Thymus (tissue), 11 donors: ENCODE measurements at regions not wholly inside any gene's neighbourhood (a gene's known extent, or its start where the extent isn't known, plus 50 kb on each side); places are given as distances from the start of the nearest gene placed in this dataset.

ENCODE experiments used
- DNase-seq, 9 donors: peaks; one replicate each; pipeline ENCODE4 v3.0.0-alpha.2; 2013; ENCODE audit warnings: low spot score in 9 of 9, low read depth in 6 of 9, missing footprints in 1 of 9
- H3K27ac ChIP-seq, 2 donors: one replicate each; pipeline ENCODE4 v1.5.1; 2013; ENCODE audit warnings: control low read depth in 1 of 2, low read depth in 1 of 2, low read length in 1 of 2, mild to moderate bottlenecking in 1 of 2, moderate library complexity in 1 of 2
- H3K27me3 ChIP-seq, 2 donors: one replicate each; pipeline ENCODE4 v1.5.1; 2013; ENCODE audit warnings: low read length in 1 of 2; ENCODE audit not compliant: control insufficient read depth in 2 of 2, insufficient read depth in 1 of 2
- H3K36me3 ChIP-seq, 2 donors: one replicate each; pipeline ENCODE4 v1.5.1; 2013; ENCODE audit warnings: low read length in 1 of 2, mild to moderate bottlenecking in 1 of 2, moderate library complexity in 1 of 2; ENCODE audit not compliant: control insufficient read depth in 2 of 2, insufficient read depth in 2 of 2
- H3K4me1 ChIP-seq, 2 donors: one replicate each; pipeline ENCODE4 v1.5.1; 2013; ENCODE audit warnings: low read length in 2 of 2; ENCODE audit not compliant: control insufficient read depth in 2 of 2, insufficient read depth in 2 of 2
- H3K4me3 ChIP-seq, 2 donors: one replicate each; pipeline ENCODE4 v1.5.1; 2013; ENCODE audit warnings: low read length in 2 of 2, control low read depth in 1 of 2, mild to moderate bottlenecking in 1 of 2
- H3K9me3 ChIP-seq, 2 donors: one replicate each; pipeline ENCODE4 v1.5.1; 2013; ENCODE audit warnings: low read length in 1 of 2, mild to moderate bottlenecking in 1 of 2; ENCODE audit not compliant: control insufficient read depth in 2 of 2, insufficient read depth in 1 of 2
- WGBS: extraction: QIAGEN DNeasy Blood & Tissue Kit; methylation state at CpG from one replicate; pipeline ENCODE4 v1.1.7; 2013; 5-methylcytosine and 5-hydroxymethylcytosine counted together
- donor health status: healthy.

GRCh38 chr7:155193716-155194115 is 104.0 kb upstream of the INSIG1 start:
- no peak for DNase-seq
- peaks cover 0 to 5% of the 10 kb centered on the region in 2 donors for H3K4me1 ChIP-seq
- H3K4me3 ChIP-seq: no peak overlapping the region
- H3K27ac ChIP-seq: no peak overlapping the region
- H3K27me3 ChIP-seq: peaks cover 0 to 15% of the 10 kb centered on the region in 2 donors
- no peaks in the 10 kb centered on the region for H3K36me3 ChIP-seq
- 93% methylated on average over 3 of the region's 3 CpGs for WGBS
- peaks cover 0 to 19% of the 10 kb centered on the region in 2 donors for H3K9me3 ChIP-seq

- DNase-seq: no peak
- Histone ChIP-seq H3K4me1 (peaks cover 0 to 5% of the 10 kb centered on the region in 2 donors), H3K27me3 (peaks cover 0 to 14% of the 10 kb centered on the region in 2 donors), H3K9me3 (peaks cover 0 to 19% of the 10 kb centered on the region in 2 donors), H3K4me3 (no peak overlapping the region), H3K27ac (no peak overlapping the region), H3K36me3 (no peaks in the 10 kb centered on the region)
- 92% methylated on average over 18 of the region's 18 CpGs for WGBS
Measured at GRCh38 chr7:155194382-155195140, 103.1 kb upstream of the INSIG1 start.

GRCh38 chr7:155195939-155196523 is 101.6 kb upstream of the INSIG1 start:
- DNase-seq: no peak
- Histone ChIP-seq H3K4me3 (no peak overlapping the region), H3K4me1 (peaks cover 0 to 1% of the 10 kb centered on the region in 2 donors), H3K36me3 (no peaks in the 10 kb centered on the region), H3K9me3 (peaks cover 0 to 19% of the 10 kb centered on the region in 2 donors), H3K27ac (no peak overlapping the region), H3K27me3 (peaks cover 0 to 9% of the 10 kb centered on the region in 2 donors)
- WGBS: 87% methylated on average over 1 of the region's 1 CpG

GRCh38 chr7:155198196-155198892 is 99.3 kb upstream of the INSIG1 start:
- H3K4me3 ChIP-seq: no peak overlapping the region
- no peak overlapping the region for H3K27ac ChIP-seq
- no peaks in the 10 kb centered on the region for H3K36me3 ChIP-seq
- peaks cover 0 to 5% of the 10 kb centered on the region in 2 donors for H3K27me3 ChIP-seq
- peaks cover 0 to 14% of the 10 kb centered on the region in 2 donors for H3K9me3 ChIP-seq
- no peak for DNase-seq
- H3K4me1 ChIP-seq: no peaks in the 10 kb centered on the region
- WGBS: 90% methylated on average over 22 of the region's 22 CpGs

DNA sequence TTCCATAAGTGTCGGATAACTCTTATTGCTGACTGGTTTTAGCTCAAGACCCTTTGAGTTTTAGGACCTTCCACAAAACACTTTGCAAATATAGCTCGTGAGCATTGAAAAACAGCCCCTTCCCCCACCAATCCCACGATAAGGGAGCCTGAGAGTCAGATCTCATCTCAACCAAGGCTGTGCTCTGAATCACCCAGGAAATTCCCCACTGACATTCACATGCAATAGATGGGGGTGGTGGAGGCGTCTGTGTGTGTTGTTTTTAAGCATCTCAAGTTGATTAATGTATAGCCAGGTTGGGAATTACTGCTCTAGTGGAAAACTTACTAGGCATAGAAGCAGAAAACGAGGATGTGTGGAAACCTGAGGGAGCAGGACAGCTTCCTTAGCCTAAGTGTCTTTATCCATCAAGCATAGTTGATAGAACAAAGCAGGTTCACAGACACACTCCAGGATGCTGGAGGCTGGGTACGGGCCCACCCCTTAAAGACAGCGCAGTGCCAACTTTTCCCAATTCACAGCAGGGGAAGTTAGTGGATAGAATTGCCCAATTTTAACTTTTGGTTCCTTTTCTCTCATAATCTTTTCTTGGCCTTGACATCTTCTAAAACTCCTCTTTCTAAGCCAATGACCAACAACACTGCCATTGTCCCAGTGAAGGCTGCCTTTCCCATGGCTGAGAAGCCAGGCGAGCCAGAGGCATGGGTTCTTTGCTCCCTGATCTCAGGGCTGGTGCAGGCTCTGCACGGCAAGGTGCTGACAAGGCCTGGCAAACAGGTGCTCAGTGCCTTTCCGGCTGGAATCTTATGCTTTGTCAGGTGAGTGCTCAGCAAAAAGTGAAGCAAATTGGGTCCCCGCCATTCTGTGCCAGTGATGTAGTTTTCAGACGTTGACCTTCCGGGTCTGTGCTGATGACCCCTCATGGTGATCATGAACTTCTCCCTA is 98.5 kb upstream of the INSIG1 start:
- Histone ChIP-seq H3K27me3 (peaks cover 0 to 3% of the 10 kb centered on the region in 2 donors), H3K4me1 (no peaks in the 10 kb centered on the region), H3K4me3 (no peak overlapping the region), H3K36me3 (no peaks in the 10 kb centered on the region), H3K27ac (no peak overlapping the region), H3K9me3 (peaks cover 0 to 13% of the 10 kb centered on the region in 2 donors)
- DNase-seq: no peak
- WGBS: 89% methylated on average over 13 of the region's 13 CpGs

DNA sequence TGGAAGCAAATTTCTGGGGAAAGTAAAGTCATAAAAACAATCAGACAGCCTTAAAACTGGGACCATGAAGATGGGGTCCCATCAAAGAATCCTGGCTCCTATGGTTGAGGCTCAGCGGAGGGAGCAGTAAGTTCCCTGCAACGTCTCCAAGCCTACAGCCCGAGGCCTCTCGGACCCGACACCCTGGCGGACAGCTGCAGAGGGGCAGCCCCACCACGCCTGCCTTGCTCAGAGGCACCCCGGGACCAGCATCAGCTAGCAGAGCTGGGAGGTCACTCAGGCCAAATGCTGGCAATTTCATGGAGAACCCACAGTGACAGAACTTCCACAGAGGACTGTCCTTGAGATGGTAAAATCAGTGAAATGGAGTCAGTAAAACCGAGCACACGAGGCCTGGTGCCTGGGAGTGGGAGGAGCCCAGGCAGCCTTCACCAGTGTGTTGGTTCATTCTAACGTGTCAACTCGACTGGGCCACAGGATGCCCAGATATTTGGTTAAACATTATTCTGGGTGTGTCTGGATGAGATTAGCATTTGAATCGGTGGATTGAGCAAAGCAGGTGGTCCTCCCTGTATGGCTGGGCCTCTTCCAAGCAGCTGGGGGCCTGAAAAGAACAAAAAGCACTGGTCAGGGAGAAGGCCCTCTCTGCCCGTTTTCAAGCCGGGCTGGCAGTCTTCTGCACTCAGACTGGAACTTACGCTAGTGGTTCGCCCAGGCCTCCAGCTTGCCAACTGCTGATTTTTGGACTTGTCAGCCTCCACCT is 96.2 kb upstream of the INSIG1 start:
- DNase-seq: no peak
- Histone ChIP-seq H3K9me3 (peaks cover 0 to 12% of the 10 kb centered on the region in 2 donors), H3K36me3 (no peaks in the 10 kb centered on the region), H3K27ac (no peak overlapping the region), H3K27me3 (no peaks in the 10 kb centered on the region), H3K4me3 (no peak overlapping the region), H3K4me1 (peaks cover 9 to 18% of the 10 kb centered on the region in 2 donors)
- 97% methylated on average over 17 of the region's 17 CpGs for WGBS

- H3K4me3 ChIP-seq: no peak overlapping the region
- H3K27ac ChIP-seq: no peak overlapping the region
- H3K9me3 ChIP-seq: peaks cover 0 to 12% of the 10 kb centered on the region in 2 donors
- no peak for DNase-seq
- H3K36me3 ChIP-seq: no peaks in the 10 kb centered on the region
- H3K27me3 ChIP-seq: no peaks in the 10 kb centered on the region
- WGBS: 93% methylated on average over 15 of the region's 15 CpGs
- H3K4me1 ChIP-seq: peaks cover 9 to 18% of the 10 kb centered on the region in 2 donors
Measured at GRCh38 chr7:155202106-155202871, 95.4 kb upstream of the INSIG1 start.
